Stromal cell of bone marrow (primary cell): ENCODE measurements at regions not wholly inside any gene's neighbourhood (a gene's known extent, or its start where the extent isn't known, plus 50 kb on each side); places are given as distances from the start of the nearest gene placed in this dataset.
"Not testable (repeated sequence)": the region's sequence is repeated elsewhere in the genome, so short reads cannot be mapped to it uniquely, and the experiment has no call there.

Experiments used
- DNase-seq: peaks from one replicate; pipeline ENCODE4 v3.0.0-alpha.2; 2012; ENCODE audit warnings: low read depth

DNA sequence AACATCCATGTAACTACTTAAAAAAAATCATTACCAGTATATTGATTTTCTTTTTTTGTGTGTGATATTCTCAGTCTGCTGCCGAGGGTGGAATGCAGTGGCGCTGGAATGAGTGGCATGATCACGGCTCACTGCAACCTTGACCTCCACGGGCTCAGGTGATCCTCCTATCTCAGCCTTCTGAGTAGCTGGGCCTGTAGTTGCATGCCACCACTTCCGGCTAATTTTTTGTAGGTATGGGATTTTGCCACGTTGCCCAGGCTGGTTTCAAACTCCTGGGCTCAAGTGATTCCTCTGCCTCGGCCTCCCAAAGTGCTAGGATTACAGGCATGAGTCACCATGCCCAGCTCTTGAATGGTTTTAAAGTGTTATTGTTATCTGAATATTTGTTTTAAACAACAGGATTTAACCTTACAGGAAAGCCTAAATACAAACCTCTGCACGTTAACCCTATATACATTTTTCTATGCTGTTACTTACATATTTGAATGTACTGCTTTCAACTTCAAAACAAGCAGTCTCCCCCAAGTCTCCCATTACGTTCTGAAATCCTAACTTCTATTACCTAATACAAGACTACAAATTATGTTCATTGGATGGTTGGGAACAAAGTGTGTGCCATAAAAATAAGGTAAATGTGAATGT, 61.7 kb downstream of the KPNA2 start:
- DNase-seq, result no peak

DNA sequence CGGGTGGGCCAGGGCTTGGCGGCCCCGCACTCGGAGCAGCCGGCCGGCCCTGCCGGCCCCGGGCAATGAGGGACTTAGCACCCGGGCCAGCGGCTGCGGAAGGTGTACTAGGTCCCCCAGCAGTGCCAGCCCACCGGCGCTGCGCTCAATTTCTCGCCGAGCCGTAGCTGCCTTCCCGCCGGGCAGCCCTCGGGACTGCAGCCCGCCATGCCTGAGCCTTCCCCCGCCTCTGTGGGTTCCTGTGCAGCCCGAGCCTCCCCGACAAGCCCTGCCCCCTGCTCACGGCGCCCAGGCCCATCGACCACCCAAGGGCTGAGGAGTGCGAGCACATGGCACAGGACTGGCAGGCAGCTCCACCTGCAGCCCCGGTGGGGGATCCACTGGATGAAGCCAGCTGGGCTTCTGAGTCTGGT, 63.8 kb downstream of the KPNA2 start:
- DNase-seq, result not testable (repeated sequence)

DNA sequence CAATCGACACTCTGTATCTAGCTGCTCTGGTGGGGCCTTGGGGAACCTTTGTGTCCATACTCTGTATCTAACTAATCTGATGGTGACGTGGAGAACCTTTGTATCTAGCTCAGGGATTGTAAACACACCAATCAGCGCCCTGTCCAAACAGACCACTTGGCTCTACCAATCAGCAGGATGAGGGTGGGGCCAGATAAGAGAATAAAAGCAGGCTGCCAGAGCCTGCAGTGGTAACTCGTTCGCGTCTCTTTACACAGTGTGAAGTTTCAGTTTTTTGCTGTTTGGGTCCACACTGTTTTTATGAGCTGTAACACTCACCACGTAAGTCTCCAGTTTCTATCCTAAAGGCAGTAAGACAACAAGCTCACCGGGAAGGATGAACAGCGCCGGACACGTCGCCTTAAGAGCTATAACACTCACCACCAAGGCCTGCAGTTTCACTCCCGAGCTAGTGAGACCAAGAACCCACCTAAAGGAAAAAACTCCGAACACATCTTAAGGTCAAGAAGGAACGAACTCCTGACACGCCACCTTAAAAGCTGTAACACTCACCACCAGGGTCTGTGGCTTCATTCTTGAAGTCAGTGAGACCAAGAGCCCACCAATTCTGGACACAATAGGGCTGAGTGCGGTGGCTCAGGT, 64.6 kb downstream of the KPNA2 start:
- no peak for DNase-seq

DNA sequence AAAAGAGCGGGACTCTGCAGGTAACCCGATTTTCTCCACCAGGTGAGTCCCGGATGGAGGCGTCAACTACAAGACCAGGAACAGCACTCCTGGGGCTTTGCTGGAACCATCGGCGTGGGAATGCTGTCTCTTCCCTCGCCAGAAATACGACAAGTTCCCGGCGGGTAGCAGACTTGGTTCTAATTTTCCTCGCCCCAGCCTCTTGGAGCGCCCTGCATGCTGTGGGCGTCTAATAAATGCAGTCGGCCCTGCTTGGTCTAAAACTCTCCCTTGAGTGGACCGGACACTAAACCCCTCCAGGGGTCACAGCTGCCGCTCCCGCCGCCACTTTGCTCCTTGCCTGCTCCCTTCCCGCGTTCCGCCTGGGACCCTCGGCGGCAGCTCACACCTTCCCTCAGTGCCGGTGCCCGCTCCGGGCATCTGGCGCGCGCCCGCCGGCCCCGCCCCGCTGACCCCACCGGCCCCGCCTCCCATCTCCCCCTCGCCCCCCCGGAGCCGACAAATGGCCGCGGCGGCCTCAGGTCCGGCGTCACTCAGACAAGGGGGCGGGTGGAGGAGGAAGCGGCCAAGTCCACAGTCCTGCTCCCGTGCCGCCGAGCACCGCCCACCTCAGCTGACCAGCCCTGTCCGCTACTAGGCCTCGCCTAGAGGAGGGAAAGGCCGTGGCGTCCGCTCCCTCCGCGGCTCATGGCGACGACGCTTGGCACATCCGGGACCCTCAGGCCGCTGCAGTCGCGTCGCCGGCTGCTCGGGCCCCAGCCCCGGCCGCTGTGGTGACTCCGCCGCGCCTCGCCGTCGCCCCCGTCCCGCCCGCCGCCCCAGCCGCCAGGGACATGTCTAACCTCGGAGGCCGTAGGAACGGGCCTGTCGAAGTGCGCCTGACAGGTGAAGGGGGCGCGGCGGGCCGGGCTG, 65.8 kb downstream of the KPNA2 start:
- DNase-seq, result peak; percentile 77

DNA sequence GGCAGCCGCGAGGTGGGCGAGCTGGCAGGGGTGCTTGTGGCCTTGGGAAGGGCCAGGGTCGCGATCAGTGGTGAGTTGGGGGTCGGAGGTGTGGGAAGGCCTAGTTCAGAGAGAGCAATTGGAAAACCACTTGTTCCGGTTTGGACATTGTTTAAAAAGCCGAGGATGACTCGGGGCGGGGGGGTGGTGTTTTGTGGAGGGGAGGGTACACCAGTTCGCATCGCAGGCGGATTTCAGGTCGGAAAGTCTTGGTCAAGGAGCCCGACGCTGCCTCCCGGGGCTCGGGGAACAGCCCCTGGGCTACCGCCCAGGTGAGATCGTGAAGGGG, 66.4 kb downstream of the KPNA2 start:
- no peak for DNase-seq

DNA sequence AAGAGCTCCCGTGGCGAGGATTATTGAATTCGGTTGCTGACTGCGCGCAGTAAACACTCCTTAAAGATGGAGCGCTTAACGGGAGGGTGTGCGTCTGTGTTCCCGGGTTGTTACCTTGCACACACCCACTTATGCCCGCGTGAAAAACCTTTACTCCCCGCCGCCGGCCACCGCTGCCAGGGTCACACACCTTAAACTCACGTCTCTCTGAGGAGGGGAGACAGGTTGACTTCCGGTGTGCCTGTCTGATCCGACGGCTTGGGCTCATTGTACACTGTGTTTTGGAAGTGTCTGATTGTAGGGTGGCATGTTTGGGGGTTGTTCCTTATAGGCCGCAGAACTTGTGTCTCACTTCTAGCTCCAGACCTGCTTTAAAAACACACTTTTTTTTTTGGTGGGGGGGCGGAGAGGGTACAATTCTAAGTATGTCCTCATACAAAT, 66.8 kb downstream of the KPNA2 start:
- DNase-seq, result no peak

DNA sequence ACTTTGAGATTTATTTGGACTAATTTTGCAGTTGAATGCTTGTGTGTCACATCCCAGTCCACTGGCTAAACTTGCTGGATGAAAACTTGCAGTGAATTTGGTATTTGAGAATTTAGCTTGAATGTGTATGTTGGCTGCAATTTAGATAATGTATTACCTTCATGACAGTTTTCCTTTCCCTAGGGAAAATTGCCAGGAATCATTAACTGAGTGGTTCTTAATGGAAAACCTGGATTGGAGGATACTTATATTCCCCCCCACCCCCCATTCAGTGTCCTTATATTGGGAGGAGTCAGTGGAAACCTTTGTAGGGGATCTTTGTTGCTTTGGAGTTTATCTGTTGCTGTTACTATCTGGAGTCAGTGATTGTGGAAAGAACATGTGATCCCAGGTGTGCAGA, 67.6 kb downstream of the KPNA2 start:
- no peak for DNase-seq

DNA sequence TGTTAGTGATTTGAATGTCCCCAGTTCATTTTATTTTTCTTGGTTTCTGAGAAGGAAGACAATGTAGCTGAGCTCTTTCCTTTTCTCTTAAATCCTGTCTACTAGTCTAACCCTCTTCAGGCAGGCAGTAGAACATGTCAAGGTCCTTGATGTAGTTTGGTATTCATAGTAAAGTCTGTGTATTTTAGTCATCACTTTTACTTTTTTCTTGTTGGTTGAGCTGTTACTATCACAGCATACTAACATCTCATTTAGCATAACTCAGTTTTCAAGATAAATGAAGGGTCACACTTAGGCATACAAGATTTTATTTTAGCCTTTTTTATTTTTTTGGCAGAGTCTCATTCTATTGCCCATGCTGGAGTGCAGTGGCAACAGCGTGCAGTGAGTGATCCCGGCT, 70.5 kb downstream of the KPNA2 start:
- DNase-seq, result no peak

DNA sequence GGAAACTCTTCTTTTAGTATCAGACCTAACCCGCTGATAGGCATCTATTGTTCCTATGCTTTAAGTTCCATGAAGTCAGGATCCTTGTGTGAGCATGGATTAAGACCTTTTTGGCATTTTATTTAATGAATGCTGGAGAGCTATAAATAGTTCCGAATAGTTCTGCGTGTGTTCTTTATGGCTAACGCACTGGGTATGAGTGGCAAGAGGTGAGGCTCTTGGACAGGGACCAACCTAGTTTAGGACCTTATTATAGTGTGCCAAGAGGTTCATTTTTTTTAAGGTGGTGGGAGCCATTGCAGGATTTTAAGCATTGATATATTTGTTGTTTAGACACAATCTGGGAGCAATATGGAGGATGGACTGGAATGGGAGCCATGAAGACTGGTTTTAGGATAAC, 71.8 kb downstream of the KPNA2 start:
- DNase-seq, result no peak

DNA sequence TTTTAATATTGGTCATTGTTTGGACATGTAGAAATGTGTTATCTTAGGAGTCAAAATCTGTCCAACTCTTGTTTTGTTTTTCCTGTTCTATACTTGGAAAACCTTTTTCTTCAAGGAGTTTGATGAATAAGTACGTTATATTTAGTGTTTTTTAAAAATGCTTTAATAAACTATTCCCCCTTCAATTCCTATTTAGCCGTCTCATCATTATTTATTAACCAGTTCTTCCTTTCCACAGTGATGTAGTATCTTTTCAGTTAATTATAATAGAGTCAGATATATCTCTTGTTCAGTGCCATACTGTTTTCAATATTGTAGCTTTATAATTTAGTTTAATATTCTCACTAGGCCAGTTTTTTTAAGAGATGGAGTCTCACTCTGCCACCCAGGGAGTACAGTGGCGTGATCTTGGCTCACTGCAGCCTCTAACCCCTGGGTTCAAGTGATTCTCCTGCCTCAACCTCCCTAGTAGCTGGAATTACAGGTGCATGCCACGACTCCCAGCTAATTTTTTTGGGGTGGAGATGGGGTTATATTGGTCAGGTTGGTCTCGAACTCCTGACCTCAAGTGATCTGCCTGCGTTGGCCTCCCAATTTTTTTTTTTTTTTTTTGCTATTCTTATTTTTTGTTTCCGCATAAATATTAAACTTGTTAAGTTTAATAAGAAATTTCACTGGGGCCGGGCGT, 72.9 kb downstream of the KPNA2 start:
- no peak for DNase-seq

DNA sequence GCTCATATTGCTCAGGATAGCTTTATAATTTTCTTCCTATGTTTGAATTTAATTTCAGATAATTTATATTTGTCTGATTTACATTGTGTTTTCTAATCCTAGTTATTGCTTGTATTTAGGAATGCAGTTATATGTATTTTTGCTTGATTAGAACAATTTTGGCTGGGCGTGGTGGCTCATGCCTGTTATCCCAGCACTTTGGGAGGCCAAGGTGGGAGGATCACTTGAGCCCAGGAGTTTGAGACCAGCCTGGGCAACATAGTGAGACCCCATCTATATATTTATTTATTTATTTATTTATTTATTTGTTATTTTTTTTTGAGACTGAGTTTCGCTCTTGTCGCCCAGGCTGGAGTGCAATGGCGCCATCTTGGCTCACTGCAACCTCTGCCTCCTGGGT, 73.9 kb downstream of the KPNA2 start:
- DNase-seq, result not testable (repeated sequence)

DNA sequence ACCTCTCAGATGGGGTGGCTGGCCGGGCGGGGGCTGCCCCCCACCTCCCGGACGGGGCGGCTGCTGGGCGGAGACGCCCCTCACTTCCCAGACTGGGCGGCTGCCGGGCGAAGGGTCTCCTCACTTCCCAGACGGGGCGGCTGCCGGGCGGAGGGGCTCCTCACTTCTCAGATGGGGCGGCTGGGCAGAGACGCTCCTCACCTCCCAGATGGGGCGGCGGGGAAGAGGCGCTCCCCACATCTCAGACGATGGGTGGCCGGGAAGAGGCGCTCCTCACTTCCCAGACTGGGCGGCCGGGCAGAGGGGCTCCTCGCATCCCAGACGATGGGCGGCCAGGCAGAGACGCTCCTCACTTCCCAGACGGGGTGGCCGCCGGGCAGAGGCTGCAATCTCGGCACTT, 80.7 kb downstream of the KPNA2 start:
- not testable (repeated sequence) for DNase-seq

DNA sequence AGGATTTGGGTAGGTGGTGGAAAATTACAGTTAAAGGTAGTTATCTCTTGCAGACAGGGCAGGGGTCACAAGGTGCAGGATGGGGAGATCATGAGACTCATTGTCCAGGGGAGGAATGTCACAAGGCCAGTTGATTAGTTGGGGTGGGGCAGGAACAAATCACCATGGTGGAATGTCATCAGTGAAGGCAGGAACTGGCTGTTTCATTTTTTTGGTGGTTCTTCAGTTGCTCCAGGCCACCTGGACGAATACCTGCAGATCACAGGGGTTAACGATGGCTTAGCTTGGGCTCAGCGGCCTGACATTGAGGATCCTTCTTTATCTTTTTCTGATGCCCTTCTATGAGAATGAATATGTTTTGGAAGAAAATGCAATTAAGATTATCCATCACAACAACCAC, 87.1 kb downstream of the KPNA2 start:
- no peak for DNase-seq

DNA sequence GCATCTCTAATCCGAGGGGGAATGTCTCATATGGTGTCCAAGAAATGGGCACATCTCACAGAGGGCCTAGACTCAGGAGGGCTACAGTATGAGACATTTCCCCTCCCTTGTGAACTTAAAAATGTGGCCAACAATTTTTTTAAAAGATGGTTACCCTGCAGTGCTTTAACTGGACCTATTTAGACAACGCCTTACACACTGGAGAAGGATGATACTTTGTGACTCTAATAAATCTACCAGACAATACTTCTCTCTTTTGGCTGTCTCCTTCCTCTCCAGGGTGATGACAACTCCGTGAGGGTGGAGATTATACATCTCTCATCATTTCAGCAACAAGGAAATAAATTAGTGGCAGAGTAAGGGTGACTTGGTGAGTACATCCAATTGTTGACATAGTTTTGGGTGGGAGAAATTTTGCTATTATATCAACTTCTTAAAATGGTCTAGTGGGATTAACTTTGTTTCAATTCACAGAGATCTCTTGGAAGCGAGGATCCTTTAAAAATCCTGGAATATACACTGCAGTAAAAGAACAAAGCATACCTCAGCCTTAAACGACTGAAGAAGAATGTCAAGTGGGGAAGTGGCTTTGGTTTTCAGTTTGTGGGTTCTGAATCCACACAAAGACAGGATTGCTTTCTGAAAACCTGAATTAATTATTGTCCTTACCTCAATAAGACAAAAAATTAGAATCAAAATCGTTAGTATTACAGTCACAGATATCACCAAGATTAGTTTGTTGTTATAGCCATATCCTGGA, 89.8 kb downstream of the KPNA2 start:
- no peak for DNase-seq

DNA sequence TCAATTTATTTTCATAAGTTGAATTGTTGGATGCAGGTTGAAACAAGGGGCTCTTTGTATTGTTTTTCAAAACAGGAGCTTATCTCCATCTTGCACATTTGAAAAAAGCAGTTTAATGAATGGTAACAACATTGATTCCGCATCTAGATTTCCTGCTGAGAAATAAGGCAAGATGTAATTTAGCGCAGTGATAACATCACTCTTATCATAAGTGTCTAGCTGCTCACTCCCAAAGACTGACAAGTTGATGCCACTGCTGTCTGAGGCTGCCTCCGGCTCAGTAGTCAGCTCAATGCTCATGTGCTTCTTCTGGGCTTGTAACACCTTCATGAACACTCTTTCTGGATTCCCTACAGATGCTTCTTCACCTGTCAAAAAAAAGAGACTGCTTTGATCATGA, 92.4 kb downstream of the KPNA2 start:
- DNase-seq, result no peak

DNA sequence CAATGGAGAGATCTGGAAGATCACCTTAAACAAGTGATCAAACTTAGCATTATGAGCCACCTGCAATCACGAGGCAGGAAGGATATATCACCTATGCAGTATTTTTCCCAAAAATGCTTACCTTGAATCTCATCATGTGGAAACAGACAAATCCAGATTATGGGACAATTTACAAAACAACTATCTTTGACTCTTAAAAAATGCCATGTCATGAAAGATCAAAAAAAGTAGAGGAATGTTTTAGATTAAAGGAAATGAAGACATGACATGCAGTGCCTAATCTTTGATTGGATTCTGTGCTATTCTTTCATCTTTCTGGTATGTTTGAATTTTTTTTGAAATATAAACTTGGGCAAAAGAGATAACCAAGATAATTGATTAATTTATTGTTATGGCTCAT, 95.9 kb downstream of the KPNA2 start:
- no peak for DNase-seq

DNA sequence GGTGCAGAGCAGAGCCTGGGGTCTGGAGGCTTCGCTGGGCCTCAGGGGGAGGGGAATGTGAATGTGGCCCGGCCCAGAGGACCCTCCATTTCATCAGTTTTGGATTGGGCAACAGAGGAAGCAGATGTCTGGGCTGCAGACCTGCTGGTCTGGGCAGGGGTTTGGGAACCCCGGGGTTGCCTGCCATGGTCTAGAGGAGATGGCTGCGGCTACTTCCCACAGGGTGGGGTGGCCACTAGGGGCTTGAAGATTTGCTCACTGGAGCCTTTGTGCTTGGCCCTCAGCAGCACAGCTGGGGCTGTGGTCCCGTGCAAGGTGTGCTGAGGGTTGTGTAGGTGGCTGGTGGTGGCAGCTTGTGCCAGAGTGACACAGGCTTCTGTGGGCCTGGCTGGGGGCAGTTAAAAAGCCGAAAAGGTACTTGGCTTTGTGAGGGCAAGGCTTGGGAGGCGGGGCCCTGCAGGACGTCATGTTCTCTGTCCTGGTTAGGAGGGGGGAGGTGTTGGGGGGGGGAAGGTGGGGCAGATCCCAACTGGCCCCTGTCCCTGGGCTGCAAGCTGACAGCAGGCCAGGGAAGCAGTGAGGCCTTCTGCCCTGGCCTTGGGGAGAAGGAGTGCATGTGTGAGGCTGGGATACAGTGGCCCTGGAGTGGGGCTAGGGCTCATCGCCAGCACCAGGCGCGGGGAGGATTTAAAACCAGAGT, 98.0 kb downstream of the KPNA2 start:
- DNase-seq, result no peak

DNA sequence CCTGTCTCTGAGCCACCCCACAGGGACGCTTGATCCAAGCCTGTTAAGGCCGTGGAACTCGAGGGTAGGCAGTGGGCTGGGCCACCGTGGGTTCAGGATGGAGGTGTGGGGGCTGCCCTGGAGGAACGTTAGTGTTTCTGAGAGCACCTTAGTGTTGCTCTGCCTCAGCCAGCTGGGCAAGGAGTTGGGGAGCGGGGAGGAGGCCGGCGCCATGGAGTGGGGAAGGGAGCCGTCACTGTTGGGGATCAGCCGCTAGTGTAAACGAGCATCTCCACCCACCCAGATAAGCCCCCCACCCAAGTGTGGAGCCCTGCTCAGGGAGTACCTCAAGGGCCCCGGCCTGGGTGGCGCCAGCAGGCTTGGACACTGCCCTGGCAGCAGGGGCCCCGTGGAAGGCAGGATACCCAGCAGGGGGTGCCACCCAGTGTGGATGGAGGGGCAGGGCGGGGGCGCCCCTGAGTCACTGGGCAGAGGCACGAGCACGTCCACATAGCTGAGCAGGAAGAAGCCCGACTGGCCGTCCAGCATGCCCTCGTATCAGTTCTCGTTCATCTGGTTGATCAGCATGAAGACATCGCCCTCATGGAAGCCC, 98.6 kb downstream of the KPNA2 start:
- DNase-seq, result no peak

DNA sequence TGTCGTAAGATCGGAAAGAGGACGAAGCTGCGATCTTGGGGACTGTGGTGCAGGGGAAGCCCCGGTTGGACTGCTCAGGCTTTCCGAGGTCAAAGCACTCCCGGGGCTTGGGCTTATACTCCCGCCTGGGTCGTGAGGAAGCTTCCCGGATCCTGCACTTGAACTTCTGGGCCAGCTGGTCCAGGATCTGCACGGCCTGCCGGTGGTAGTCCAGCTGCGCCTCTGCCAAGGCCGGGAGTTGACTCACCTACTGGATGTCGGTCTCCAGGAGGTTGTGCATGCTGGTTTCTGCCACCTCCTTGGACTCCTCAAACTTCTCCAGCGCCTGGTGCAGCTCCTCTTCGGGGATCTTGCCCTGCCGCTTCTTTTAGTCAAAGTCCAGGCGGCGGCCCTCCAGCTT, 99.2 kb downstream of the KPNA2 start:
- DNase-seq, result no peak

DNA sequence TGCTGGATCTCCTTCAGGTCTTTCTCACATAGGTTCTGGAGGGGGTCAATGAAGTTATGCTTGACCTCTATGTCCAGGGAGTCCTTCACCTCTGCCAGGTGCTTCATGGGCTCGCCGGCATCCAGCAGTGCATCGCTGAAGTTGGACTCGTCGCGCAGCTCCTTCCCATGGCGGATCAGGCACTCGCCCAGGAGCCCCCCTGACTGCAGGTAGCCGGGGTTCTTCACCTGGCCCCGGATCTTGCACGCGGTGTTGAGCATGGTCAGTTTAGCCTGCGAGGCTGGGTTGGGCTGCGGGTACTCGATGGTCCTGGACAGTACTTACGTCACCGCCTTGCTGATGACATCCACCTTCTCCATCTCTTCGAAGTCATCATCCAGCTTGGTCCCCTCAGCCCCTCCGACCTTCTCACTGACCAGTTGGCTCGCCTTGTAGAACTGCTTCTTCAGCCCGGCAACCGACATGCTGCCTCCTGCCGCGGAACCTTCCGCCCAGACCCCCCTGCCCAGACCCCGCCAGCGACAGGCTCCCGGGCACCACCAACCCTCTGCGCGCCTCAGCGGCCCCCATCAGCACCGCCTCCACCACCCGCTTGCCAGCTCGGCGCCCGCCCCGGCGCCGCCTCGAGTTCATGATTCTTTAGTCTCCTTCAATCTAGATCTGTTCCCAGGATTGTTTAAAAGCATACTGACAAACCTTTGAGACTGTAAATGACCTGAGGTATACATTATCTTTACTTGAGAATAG, 99.8 kb downstream of the KPNA2 start:
- DNase-seq, result no peak
